CD4-positive, alpha-beta T cell (primary cell): ENCODE measurements at regions not wholly inside any gene's neighbourhood (a gene's known extent, or its start where the extent isn't known, plus 50 kb on each side); places are given as distances from the start of the nearest gene placed in this dataset.
"Not testable (repeated sequence)": the region's sequence is repeated elsewhere in the genome, so short reads cannot be mapped to it uniquely, and the experiment has no call there.

Experiments used
- ATAC-seq: fragments of 200-7000 bp; cut with Tn5 transposase; one replicate; pipeline ENCODE4 v1.10.0; 2022; ENCODE audit warnings: mild to moderate bottlenecking; ENCODE audit not compliant: poor library complexity
- CTCF ChIA-PET: fragments of 350-600 bp; sonication (Branson Sonifier 250); formaldehyde crosslinking; loops from one replicate; lab custom pipeline; 2021; ENCODE audit warnings: antibody characterized with exemption, inconsistent platforms; lab: Charles Lee
- POLR2A ChIA-PET: fragments of 350-600 bp; sonication (Branson Sonifier 250); formaldehyde crosslinking; loops from one replicate; lab custom pipeline; 2021; ENCODE audit warnings: antibody characterized with exemption, inconsistent platforms; lab: Charles Lee
- DNase-seq, 14 experiments: peaks; one replicate each; pipeline ENCODE4 v3.0.0-alpha.2; 2013 to 2020; ENCODE audit warnings: mixed read lengths in 2 of 14
- H3K27ac ChIP-seq, 2 donors: one replicate each; pipeline versions ENCODE4 v1.5.1 to v1.7.0; 2013; ENCODE audit warnings: low read length in 2 of 2, low read depth in 1 of 2, mild to moderate bottlenecking in 1 of 2
- H3K27me3 ChIP-seq, 2 experiments: 1 replicate in 1 of 2; 2 replicates in 1 of 2; pipeline versions ENCODE4 v1.6.1 to v1.7.0; 2013; ENCODE audit warnings: low read length in 2 of 2, control low read depth in 1 of 2, mild to moderate bottlenecking in 1 of 2, moderate library complexity in 1 of 2; ENCODE audit not compliant: insufficient read depth in 2 of 2, control insufficient read depth in 1 of 2
- H3K36me3 ChIP-seq: one replicate; pipeline ENCODE4 v1.6.1; 2013; ENCODE audit warnings: low read length, control low read depth; ENCODE audit not compliant: insufficient read depth
- H3K4me1 ChIP-seq: one replicate; pipeline ENCODE4 v1.6.1; 2013; ENCODE audit warnings: low read length, control low read depth; ENCODE audit not compliant: insufficient read depth
- H3K4me3 ChIP-seq: one replicate; pipeline ENCODE4 v1.5.1; 2013; ENCODE audit warnings: mild to moderate bottlenecking, low read length, moderate library complexity
- H3K9me3 ChIP-seq, 2 experiments: 1 replicate in 1 of 2; 2 replicates in 1 of 2; pipeline versions ENCODE4 v1.6.1 to v1.7.0; 2013; ENCODE audit warnings: low read length in 2 of 2, mild to moderate bottlenecking in 2 of 2, control low read depth in 1 of 2, moderate library complexity in 1 of 2; ENCODE audit not compliant: control insufficient read depth in 1 of 2, insufficient read depth in 1 of 2
- H3K27ac Mint-ChIP-seq: one replicate; pipeline ENCODE4 v1.8.0; 2020; ENCODE audit warnings: mixed read lengths
- H3K27me3 Mint-ChIP-seq: one replicate; pipeline ENCODE4 v1.8.0; 2021; ENCODE audit warnings: mixed read lengths
- H3K36me3 Mint-ChIP-seq: one replicate; pipeline ENCODE4 v1.8.0; 2021; ENCODE audit warnings: low read depth, mixed read lengths
- H3K4me1 Mint-ChIP-seq: one replicate; pipeline ENCODE4 v1.8.0; 2021; ENCODE audit warnings: low read depth, mixed read lengths
- H3K4me3 Mint-ChIP-seq: one replicate; pipeline ENCODE4 v1.8.0; 2020; ENCODE audit warnings: mild to moderate bottlenecking, mixed read lengths
- H3K9me3 Mint-ChIP-seq: one replicate; pipeline ENCODE4 v1.8.0; 2020; ENCODE audit warnings: mixed read lengths
- intact Hi-C, 2 experiments: fragments of 100-400 bp; cut with DNase I in 1 of 2; cut with micrococcal nuclease in 1 of 2; formaldehyde crosslinking; loops; one replicate each; pipeline versions ENCODE4 v1.15.1 to v1.9.0; 2023 to 2025; cut with DNase I, micrococcal nuclease
- TF ChIP-seq, protein P1 (sequence below): fragments of 200-600 bp; IDR thresholded peaks from one replicate; pipeline ENCODE4 v1.8.0; 2022; ENCODE audit warnings: antibody characterized with exemption, mild to moderate bottlenecking

DNA sequence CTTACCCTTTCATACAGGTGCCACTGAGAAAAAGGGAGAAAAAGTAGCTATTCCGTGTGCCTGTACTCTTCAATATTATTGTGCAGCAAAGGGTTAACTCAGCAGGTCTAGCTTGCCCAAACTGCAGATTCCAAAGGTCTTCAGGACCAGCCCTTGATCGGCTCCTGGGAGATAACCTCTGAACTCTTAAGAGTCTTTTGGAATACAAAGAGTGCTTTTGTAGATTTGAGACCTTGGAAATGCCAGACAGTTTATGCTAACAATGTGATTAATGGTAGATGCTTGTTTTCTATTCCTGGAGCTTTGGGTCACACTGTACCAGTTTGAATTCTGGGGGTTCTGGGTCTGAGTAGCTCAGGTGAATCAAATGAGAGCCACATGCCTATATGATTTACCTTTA lies 844.7 kb upstream of the MIR17HG start:
- H3K4me1 Mint-ChIP-seq = no peaks in the 10 kb centered on the region
- peaks cover 10% of the 10 kb centered on the region for H3K9me3 Mint-ChIP-seq
- Histone ChIP-seq H3K4me3 (no peak overlapping the region), H3K36me3 (no peaks in the 10 kb centered on the region), H3K4me1 (no peaks in the 10 kb centered on the region), H3K27me3 (no peaks in the 10 kb centered on the region), H3K27ac (no peak overlapping the region), H3K9me3 (no peaks in the 10 kb centered on the region)
- no peak overlapping the region for H3K27ac Mint-ChIP-seq
- intact Hi-C loops = no loop called here
- ATAC-seq = no peak
- DNase-seq = no peak
- ChIA-PET CTCF (no interaction called here), POLR2A (no interaction called here)
- H3K27me3 Mint-ChIP-seq = no peaks in the 10 kb centered on the region
- TF ChIP-seq, protein P1, sequence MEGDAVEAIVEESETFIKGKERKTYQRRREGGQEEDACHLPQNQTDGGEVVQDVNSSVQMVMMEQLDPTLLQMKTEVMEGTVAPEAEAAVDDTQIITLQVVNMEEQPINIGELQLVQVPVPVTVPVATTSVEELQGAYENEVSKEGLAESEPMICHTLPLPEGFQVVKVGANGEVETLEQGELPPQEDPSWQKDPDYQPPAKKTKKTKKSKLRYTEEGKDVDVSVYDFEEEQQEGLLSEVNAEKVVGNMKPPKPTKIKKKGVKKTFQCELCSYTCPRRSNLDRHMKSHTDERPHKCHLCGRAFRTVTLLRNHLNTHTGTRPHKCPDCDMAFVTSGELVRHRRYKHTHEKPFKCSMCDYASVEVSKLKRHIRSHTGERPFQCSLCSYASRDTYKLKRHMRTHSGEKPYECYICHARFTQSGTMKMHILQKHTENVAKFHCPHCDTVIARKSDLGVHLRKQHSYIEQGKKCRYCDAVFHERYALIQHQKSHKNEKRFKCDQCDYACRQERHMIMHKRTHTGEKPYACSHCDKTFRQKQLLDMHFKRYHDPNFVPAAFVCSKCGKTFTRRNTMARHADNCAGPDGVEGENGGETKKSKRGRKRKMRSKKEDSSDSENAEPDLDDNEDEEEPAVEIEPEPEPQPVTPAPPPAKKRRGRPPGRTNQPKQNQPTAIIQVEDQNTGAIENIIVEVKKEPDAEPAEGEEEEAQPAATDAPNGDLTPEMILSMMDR = no peak
- no peak overlapping the region for H3K4me3 Mint-ChIP-seq
- no peaks in the 10 kb centered on the region for H3K36me3 Mint-ChIP-seq

DNA sequence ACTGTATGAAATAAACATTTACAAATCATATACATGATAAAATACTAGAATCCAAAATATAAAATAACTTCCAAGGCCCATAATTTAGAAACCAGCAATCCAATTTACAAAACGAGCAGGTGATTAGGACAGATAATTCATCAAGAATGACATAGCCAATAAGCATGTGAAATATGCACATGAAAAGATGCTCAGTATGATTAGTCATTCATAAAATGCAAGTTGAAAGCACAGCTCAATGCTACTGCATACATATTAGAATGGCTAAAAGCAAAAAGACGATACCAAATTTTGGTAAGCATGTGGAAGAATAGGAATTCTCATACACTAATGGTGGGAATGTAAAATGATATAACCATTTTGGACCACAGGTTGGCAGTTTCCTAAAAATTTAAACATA lies 837.2 kb upstream of the MIR17HG start:
- H3K27me3 Mint-ChIP-seq = no peaks in the 10 kb centered on the region
- Histone ChIP-seq H3K9me3 (peaks cover 0 to 4% of the 10 kb centered on the region in 2 experiments), H3K27me3 (no peaks in the 10 kb centered on the region), H3K36me3 (no peaks in the 10 kb centered on the region), H3K4me3 (no peak overlapping the region), H3K27ac (no peak overlapping the region), H3K4me1 (no peaks in the 10 kb centered on the region)
- no peak overlapping the region for H3K4me3 Mint-ChIP-seq
- intact Hi-C loops = no loop called here
- H3K9me3 Mint-ChIP-seq = peaks cover 18% of the 10 kb centered on the region
- POLR2A ChIA-PET = no interaction called here
- no peak for DNase-seq
- no peak for ATAC-seq
- no peaks in the 10 kb centered on the region for H3K36me3 Mint-ChIP-seq
- TF ChIP-seq, protein P1 = no peak
- no peaks in the 10 kb centered on the region for H3K4me1 Mint-ChIP-seq
- H3K27ac Mint-ChIP-seq = no peak overlapping the region
- CTCF ChIA-PET = no interaction called here

DNA sequence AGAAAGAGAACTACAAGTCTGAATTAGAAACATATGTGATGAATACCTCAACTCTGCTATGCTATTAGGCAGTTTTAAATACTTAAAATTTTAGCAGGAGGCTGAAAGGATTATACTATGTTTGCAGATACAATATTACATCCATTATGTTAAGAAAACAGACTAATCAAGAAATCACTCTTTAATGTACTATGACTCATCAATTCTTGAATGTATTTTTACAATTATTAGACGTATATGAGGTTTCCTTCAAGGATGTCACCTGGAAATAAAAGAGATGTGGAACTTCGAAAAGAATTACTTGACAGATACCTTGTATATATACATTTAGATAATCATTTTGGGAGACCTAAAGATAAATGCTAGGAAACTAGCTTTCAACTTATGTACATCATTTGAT lies 835.6 kb upstream of the MIR17HG start:
- POLR2A ChIA-PET = no interaction called here
- intact Hi-C loops = no loop called here
- no peaks in the 10 kb centered on the region for H3K27me3 ChIP-seq
- Mint-ChIP-seq H3K27me3 (no peaks in the 10 kb centered on the region), H3K4me3 (no peak overlapping the region), H3K4me1 (no peaks in the 10 kb centered on the region), H3K27ac (no peak overlapping the region), H3K9me3 (peaks cover 13% of the 10 kb centered on the region), H3K36me3 (no peaks in the 10 kb centered on the region)
- no peaks in the 10 kb centered on the region for H3K4me1 ChIP-seq
- no peak overlapping the region for H3K4me3 ChIP-seq
- H3K9me3 ChIP-seq = peaks cover 0 to 4% of the 10 kb centered on the region in 2 experiments
- H3K36me3 ChIP-seq = no peaks in the 10 kb centered on the region
- DNase-seq (no peak), ATAC-seq (no peak)
- TF ChIP-seq, protein P1 = no peak
- CTCF ChIA-PET = no interaction called here
- no peak overlapping the region for H3K27ac ChIP-seq

DNA sequence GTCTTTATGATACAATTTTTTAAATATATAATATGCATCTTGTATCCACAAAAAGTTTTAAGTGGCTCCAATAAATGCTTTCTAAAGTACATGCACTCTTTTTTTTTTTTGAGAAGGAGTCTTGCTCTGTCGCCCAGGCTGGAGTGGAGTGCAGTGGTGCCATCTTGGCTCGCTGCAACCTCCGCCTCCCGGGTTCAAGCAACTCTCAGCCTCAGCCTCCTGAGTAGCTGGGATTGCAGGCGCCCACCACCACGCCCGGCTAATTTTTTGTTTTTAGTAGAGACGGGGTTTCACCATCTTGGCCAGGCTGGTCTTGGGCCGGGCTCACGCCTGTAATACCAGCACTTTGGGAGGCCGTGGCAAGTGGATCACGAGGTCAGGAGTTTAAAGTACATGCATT lies 832.8 kb upstream of the MIR17HG start:
- H3K36me3 Mint-ChIP-seq, H3K4me3 Mint-ChIP-seq, H3K27me3 Mint-ChIP-seq, DNase-seq, H3K4me1 Mint-ChIP-seq, H3K4me1 ChIP-seq, H3K27ac ChIP-seq, H3K27me3 ChIP-seq, H3K4me3 ChIP-seq, ATAC-seq, intact Hi-C loops, POLR2A ChIA-PET, CTCF ChIA-PET, H3K36me3 ChIP-seq, H3K27ac Mint-ChIP-seq: not testable (repeated sequence)
- H3K9me3 ChIP-seq = peaks cover 4 to 10% of the 10 kb centered on the region in 2 experiments
- H3K9me3 Mint-ChIP-seq = peaks cover 16% of the 10 kb centered on the region
